ENCODE measurements at regions not wholly inside any gene's neighbourhood (a gene's known extent, or its start where the extent isn't known, plus 50 kb on each side); places are given as distances from the start of the nearest gene placed in this dataset.
A peak's percentile ranks its signal among the peaks of the same experiment; 100 is the strongest.

- DNase-seq (no peak), ATAC-seq (ENCODE audit: low read depth in 2 of 2) (no peak)
- Mint-ChIP-seq H3K36me3 (no peaks in the 10 kb centered on the region), H3K27me3 (peaks cover 6% of the 10 kb centered on the region), H3K4me1 (peaks cover 0 to 5% (median 2%) of the 10 kb centered on the region in 4 donors), H3K27ac (peak overlapping the region in 1 of 3 donors; percentile 11), H3K4me3 (no peak overlapping the region), H3K9me3 (peaks cover 0 to 3% (median 0%) of the 10 kb centered on the region in 7 donors)
- Histone ChIP-seq H3K9me3 (ENCODE audit: control insufficient read depth in 2 of 2, low read length in 2 of 2) (no peaks in the 10 kb centered on the region), H3K4me1 (ENCODE audit: control insufficient read depth, insufficient read depth, low read length, poor library complexity, severe bottlenecking) (no peaks in the 10 kb centered on the region), H3K27ac (ENCODE audit: insufficient read depth, low read length, poor library complexity, severe bottlenecking) (no peak overlapping the region), H3K4me3 (ENCODE audit: low read depth, low read length) (no peak overlapping the region), H3K36me3 (ENCODE audit: control insufficient read depth, insufficient read depth, low read length) (no peaks in the 10 kb centered on the region), H3K27me3 (ENCODE audit: control insufficient read depth, insufficient read depth, low read length) (no peaks in the 10 kb centered on the region)
Observed at GRCh38 chr19:28736528-28736927, 476.4 kb downstream of the UQCRFS1 start.

GRCh38 chr19:28731577-28731976 lies 481.4 kb downstream of the UQCRFS1 start:
- H3K4me1 ChIP-seq (ENCODE audit: control insufficient read depth, insufficient read depth, low read length, poor library complexity, severe bottlenecking): no peaks in the 10 kb centered on the region
- no peaks in the 10 kb centered on the region for H3K36me3 ChIP-seq (ENCODE audit: control insufficient read depth, insufficient read depth, low read length)

GRCh38 chr19:28730791-28731512 lies 482.0 kb downstream of the UQCRFS1 start:
- H3K36me3 Mint-ChIP-seq: no peaks in the 10 kb centered on the region
- peaks cover 0 to 4% (median 0%) of the 10 kb centered on the region in 4 donors for H3K4me1 Mint-ChIP-seq
- H3K27me3 Mint-ChIP-seq: peaks cover 15% of the 10 kb centered on the region
- ATAC-seq (ENCODE audit: low read depth in 2 of 2) (no peak), DNase-seq (no peak)
- peaks cover 0 to 9% (median 2%) of the 10 kb centered on the region in 7 donors for H3K9me3 Mint-ChIP-seq
- Histone ChIP-seq H3K36me3 (ENCODE audit: control insufficient read depth, insufficient read depth, low read length) (no peaks in the 10 kb centered on the region), H3K9me3 (ENCODE audit: control insufficient read depth in 2 of 2, low read length in 2 of 2) (no peaks in the 10 kb centered on the region), H3K4me1 (ENCODE audit: control insufficient read depth, insufficient read depth, low read length, poor library complexity, severe bottlenecking) (no peaks in the 10 kb centered on the region), H3K27ac (ENCODE audit: insufficient read depth, low read length, poor library complexity, severe bottlenecking) (no peak overlapping the region), H3K27me3 (ENCODE audit: control insufficient read depth, insufficient read depth, low read length) (peaks cover 2% of the 10 kb centered on the region), H3K4me3 (ENCODE audit: low read depth, low read length) (no peak overlapping the region)
- no peak overlapping the region for H3K4me3 Mint-ChIP-seq
- H3K27ac Mint-ChIP-seq: no peak overlapping the region

More at GRCh38 chr19:28731577-28731976, 481.4 kb downstream of the UQCRFS1 start:
- H3K4me1 Mint-ChIP-seq: peaks cover 0 to 4% (median under 1%) of the 10 kb centered on the region in 4 donors
- H3K4me3 Mint-ChIP-seq: no peak overlapping the region
- H3K9me3 ChIP-seq (ENCODE audit: control insufficient read depth in 2 of 2, low read length in 2 of 2): no peaks in the 10 kb centered on the region
- H3K27me3 ChIP-seq (ENCODE audit: control insufficient read depth, insufficient read depth, low read length): peaks cover 2% of the 10 kb centered on the region
- H3K4me3 ChIP-seq (ENCODE audit: low read depth, low read length): no peak overlapping the region
- no peak overlapping the region for H3K27ac Mint-ChIP-seq
- H3K27ac ChIP-seq (ENCODE audit: insufficient read depth, low read length, poor library complexity, severe bottlenecking): no peak overlapping the region
- ATAC-seq (ENCODE audit: low read depth in 2 of 2): no peak
- peaks cover 0 to 9% (median 1%) of the 10 kb centered on the region in 7 donors for H3K9me3 Mint-ChIP-seq
- H3K27me3 Mint-ChIP-seq: peaks cover 10% of the 10 kb centered on the region
- DNase-seq: no peak
- no peaks in the 10 kb centered on the region for H3K36me3 Mint-ChIP-seq

- DNase-seq (peak in 1 of 3 donors; percentile 10), ATAC-seq (ENCODE audit: low read depth in 2 of 2) (peak in 1 of 2 donors; percentile 39)
- H3K36me3 Mint-ChIP-seq: no peaks in the 10 kb centered on the region
- Histone ChIP-seq H3K9me3 (ENCODE audit: control insufficient read depth in 2 of 2, low read length in 2 of 2) (no peaks in the 10 kb centered on the region), H3K36me3 (ENCODE audit: control insufficient read depth, insufficient read depth, low read length) (no peaks in the 10 kb centered on the region), H3K4me1 (ENCODE audit: control insufficient read depth, insufficient read depth, low read length, poor library complexity, severe bottlenecking) (no peaks in the 10 kb centered on the region), H3K4me3 (ENCODE audit: low read depth, low read length) (no peak overlapping the region), H3K27ac (ENCODE audit: insufficient read depth, low read length, poor library complexity, severe bottlenecking) (no peak overlapping the region), H3K27me3 (ENCODE audit: control insufficient read depth, insufficient read depth, low read length) (peaks cover 2% of the 10 kb centered on the region)
- H3K27me3 Mint-ChIP-seq: peaks cover 16% of the 10 kb centered on the region
- peaks cover 0 to 4% (median 0%) of the 10 kb centered on the region in 4 donors for H3K4me1 Mint-ChIP-seq
- H3K27ac Mint-ChIP-seq: no peak overlapping the region
- peak overlapping the region in 2 of 4 donors; percentile 22 to 59 for H3K4me3 Mint-ChIP-seq
- H3K9me3 Mint-ChIP-seq: peaks cover 0 to 12% (median 2%) of the 10 kb centered on the region in 7 donors
Observed at GRCh38 chr19:28727480-28728159, 485.3 kb downstream of the UQCRFS1 start.

GRCh38 chr19:28726533-28727479 lies 486.1 kb downstream of the UQCRFS1 start:
- Mint-ChIP-seq H3K36me3 (no peaks in the 10 kb centered on the region), H3K4me1 (peaks cover 0 to 4% (median 0%) of the 10 kb centered on the region in 4 donors), H3K9me3 (peaks cover 0 to 12% (median 2%) of the 10 kb centered on the region in 7 donors), H3K27me3 (peaks cover 16% of the 10 kb centered on the region), H3K4me3 (peak overlapping the region in 1 of 4 donors; percentile 42), H3K27ac (peak overlapping the region in 1 of 3 donors; percentile 14)
- Histone ChIP-seq H3K4me3 (ENCODE audit: low read depth, low read length) (no peak overlapping the region), H3K9me3 (ENCODE audit: control insufficient read depth in 2 of 2, low read length in 2 of 2) (no peaks in the 10 kb centered on the region), H3K4me1 (ENCODE audit: control insufficient read depth, insufficient read depth, low read length, poor library complexity, severe bottlenecking) (no peaks in the 10 kb centered on the region), H3K36me3 (ENCODE audit: control insufficient read depth, insufficient read depth, low read length) (no peaks in the 10 kb centered on the region), H3K27me3 (ENCODE audit: control insufficient read depth, insufficient read depth, low read length) (peaks cover 2% of the 10 kb centered on the region), H3K27ac (ENCODE audit: insufficient read depth, low read length, poor library complexity, severe bottlenecking) (no peak overlapping the region)
- ATAC-seq (ENCODE audit: low read depth in 2 of 2): no peak
- no peak for DNase-seq

GRCh38 chr19:28718909-28719308 lies 494.0 kb downstream of the UQCRFS1 start:
- Histone ChIP-seq H3K4me1 (ENCODE audit: control insufficient read depth, insufficient read depth, low read length, poor library complexity, severe bottlenecking) (no peaks in the 10 kb centered on the region), H3K27ac (ENCODE audit: insufficient read depth, low read length, poor library complexity, severe bottlenecking) (no peak overlapping the region), H3K4me3 (ENCODE audit: low read depth, low read length) (no peak overlapping the region), H3K9me3 (ENCODE audit: control insufficient read depth in 2 of 2, low read length in 2 of 2) (no peaks in the 10 kb centered on the region), H3K36me3 (ENCODE audit: control insufficient read depth, insufficient read depth, low read length) (no peaks in the 10 kb centered on the region), H3K27me3 (ENCODE audit: control insufficient read depth, insufficient read depth, low read length) (no peaks in the 10 kb centered on the region)
- ATAC-seq (ENCODE audit: low read depth in 2 of 2): no peak
- no peaks in the 10 kb centered on the region for H3K4me1 Mint-ChIP-seq
- no peak overlapping the region for H3K27ac Mint-ChIP-seq
- H3K4me3 Mint-ChIP-seq: no peak overlapping the region
- H3K36me3 Mint-ChIP-seq: no peaks in the 10 kb centered on the region
- DNase-seq: no peak
- H3K9me3 Mint-ChIP-seq: peaks cover 0 to 6% (median 0%) of the 10 kb centered on the region in 7 donors
- H3K27me3 Mint-ChIP-seq: no peaks in the 10 kb centered on the region

GRCh38 chr19:28715157-28715556 lies 497.8 kb downstream of the UQCRFS1 start:
- Mint-ChIP-seq H3K9me3 (peaks cover 0 to 3% (median 0%) of the 10 kb centered on the region in 7 donors), H3K27ac (no peak overlapping the region), H3K27me3 (no peaks in the 10 kb centered on the region), H3K36me3 (no peaks in the 10 kb centered on the region), H3K4me1 (no peaks in the 10 kb centered on the region), H3K4me3 (no peak overlapping the region)
- Histone ChIP-seq H3K36me3 (ENCODE audit: control insufficient read depth, insufficient read depth, low read length) (no peaks in the 10 kb centered on the region), H3K4me1 (ENCODE audit: control insufficient read depth, insufficient read depth, low read length, poor library complexity, severe bottlenecking) (no peaks in the 10 kb centered on the region), H3K9me3 (ENCODE audit: control insufficient read depth in 2 of 2, low read length in 2 of 2) (no peaks in the 10 kb centered on the region), H3K27ac (ENCODE audit: insufficient read depth, low read length, poor library complexity, severe bottlenecking) (no peak overlapping the region), H3K4me3 (ENCODE audit: low read depth, low read length) (no peak overlapping the region), H3K27me3 (ENCODE audit: control insufficient read depth, insufficient read depth, low read length) (no peaks in the 10 kb centered on the region)
- ATAC-seq (ENCODE audit: low read depth in 2 of 2) (no peak), DNase-seq (no peak)

Measured in CD4-positive, CD25-positive, alpha-beta regulatory T cell (primary cell).